ENCODE measurements at regions not wholly inside any gene's neighbourhood (a gene's known extent, or its start where the extent isn't known, plus 50 kb on each side); places are given as distances from the start of the nearest gene placed in this dataset.
"Not testable (repeated sequence)": the region's sequence is repeated elsewhere in the genome, so short reads cannot be mapped to it uniquely, and the experiment has no call there.

DNA sequence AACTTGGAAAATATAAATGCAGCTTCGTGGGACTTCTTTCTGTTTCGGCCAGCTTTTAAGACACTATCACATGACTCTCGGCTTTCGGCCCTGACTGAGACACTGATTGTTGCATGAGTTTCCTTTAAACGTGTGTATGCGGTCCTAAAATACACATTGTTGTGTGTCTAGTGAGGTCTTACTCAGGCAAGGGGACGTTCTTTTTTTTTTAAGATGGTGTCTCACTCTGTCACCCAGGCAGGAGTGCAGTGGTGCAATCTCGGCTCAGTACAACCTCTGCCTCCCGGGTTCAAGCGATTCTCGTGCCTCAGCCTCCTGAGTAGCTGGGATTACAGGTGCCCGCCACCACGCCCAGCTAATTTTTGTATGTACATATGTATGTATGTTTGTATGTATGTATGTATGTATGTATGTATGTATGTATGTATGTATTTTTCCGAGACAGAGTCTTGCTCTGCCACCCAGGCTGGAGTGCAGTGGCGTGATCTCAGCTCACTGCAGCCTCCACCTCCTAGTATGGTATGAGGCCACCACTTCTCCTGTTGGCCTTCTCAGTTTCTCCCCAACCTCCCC is 63.2 kb upstream of the PHLPP1 start:
- not testable (repeated sequence) for H3K27me3 Mint-ChIP-seq; H3K9me3 Mint-ChIP-seq; ATAC-seq (ENCODE audit: low read depth in 2 of 2); H3K36me3 Mint-ChIP-seq; DNase-seq
- H3K27ac Mint-ChIP-seq, result peak overlapping the region in 1 of 6 donors; percentile 25
- H3K4me3 Mint-ChIP-seq, result peak overlapping the region in 4 of 8 donors; percentile 6 to 75 (median 38)
- peaks cover 6 to 18% (median 11%) of the 10 kb centered on the region in 3 donors for H3K4me1 Mint-ChIP-seq

DNA sequence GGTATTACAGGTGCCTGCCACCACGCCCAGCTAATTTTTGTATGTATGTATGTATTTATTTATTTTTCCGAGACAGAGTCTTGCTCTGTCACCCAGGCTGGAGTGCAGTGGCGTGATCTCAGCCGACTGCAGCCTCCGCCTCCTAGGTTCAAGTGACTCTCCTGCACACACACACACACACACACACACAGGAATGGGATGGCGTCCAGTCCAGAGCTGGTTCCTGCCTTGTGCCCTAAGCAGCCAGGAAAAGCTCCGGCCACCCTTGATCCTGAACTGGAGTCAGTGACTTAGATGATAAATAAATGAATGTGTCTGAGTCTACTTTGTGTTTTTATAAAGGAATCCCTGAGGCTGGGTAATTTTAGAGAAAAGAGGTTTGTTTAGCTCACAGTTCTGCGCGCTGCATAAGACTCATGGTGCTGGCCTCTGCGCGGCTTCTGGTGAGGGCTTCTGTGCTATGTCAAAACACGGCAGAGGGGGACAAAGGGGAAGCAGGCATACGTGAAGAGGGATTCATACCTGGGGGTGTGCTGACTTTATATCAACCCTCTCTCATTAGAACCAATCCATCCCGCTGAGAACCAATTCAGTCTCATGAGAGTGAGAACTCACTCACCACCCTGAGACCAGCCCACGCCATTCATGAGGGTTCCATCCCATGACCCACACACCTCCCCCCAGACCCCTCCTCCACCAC is 59.7 kb upstream of the PHLPP1 start:
- H3K27me3 Mint-ChIP-seq, result no peaks in the 10 kb centered on the region
- peaks cover 6 to 16% (median 11%) of the 10 kb centered on the region in 3 donors for H3K4me1 Mint-ChIP-seq
- no peak for ATAC-seq (ENCODE audit: low read depth in 2 of 2)
- peak overlapping the region in 1 of 6 donors; percentile 52 for H3K27ac Mint-ChIP-seq
- DNase-seq, result no peak
- no peaks in the 10 kb centered on the region for H3K9me3 Mint-ChIP-seq
- H3K36me3 Mint-ChIP-seq, result no peaks in the 10 kb centered on the region
- no peak overlapping the region for H3K4me3 Mint-ChIP-seq

DNA sequence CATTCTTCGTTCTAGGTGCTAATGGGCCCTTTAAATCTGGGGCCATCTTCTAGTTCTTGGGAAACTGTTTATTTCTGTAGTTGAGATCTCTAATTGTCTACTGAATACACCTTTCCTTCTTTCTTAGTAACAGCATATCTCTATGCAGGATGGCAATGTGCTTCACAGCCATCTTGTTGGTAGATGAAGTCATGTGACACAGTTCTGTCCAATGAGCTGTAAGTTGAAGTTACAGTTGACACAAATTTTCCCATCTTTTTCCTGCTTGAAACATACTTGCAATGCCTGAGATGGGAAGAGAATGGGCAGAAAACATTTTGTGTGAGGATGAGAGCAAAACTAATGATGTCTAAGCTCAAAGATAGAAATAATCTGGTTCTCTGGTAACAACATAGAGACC is 57.3 kb upstream of the PHLPP1 start:
- Mint-ChIP-seq H3K9me3 (no peaks in the 10 kb centered on the region), H3K27ac (no peak overlapping the region), H3K4me1 (no peaks in the 10 kb centered on the region), H3K4me3 (no peak overlapping the region), H3K36me3 (no peaks in the 10 kb centered on the region), H3K27me3 (no peaks in the 10 kb centered on the region)
- no peak for ATAC-seq (ENCODE audit: low read depth in 2 of 2)
- no peak for DNase-seq

DNA sequence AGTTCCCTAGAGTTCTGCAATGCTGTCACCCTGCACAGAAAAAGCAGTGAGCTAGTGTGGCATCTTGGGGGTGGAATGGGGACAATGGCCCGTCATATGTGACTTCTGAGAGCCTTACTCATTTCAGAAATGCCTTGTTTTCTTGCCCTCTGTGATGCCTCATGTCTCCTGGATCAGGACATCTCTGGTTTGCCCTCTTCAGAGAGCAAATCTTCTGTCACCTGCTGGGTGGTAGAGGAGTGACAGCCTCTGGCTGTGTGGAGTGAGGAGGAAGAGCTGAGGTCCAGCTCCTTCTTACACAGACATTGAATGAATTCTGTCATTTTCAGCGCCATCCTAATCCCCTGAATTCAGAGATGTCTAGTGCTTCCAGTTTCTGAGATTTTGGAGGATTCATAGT is 55.6 kb upstream of the PHLPP1 start:
- no peaks in the 10 kb centered on the region for H3K4me1 Mint-ChIP-seq
- ATAC-seq (ENCODE audit: low read depth in 2 of 2), result no peak
- H3K36me3 Mint-ChIP-seq, result no peaks in the 10 kb centered on the region
- H3K27me3 Mint-ChIP-seq, result no peaks in the 10 kb centered on the region
- DNase-seq, result no peak
- no peak overlapping the region for H3K4me3 Mint-ChIP-seq
- no peaks in the 10 kb centered on the region for H3K9me3 Mint-ChIP-seq
- H3K27ac Mint-ChIP-seq, result peak overlapping the region in 1 of 6 donors; percentile 63

DNA sequence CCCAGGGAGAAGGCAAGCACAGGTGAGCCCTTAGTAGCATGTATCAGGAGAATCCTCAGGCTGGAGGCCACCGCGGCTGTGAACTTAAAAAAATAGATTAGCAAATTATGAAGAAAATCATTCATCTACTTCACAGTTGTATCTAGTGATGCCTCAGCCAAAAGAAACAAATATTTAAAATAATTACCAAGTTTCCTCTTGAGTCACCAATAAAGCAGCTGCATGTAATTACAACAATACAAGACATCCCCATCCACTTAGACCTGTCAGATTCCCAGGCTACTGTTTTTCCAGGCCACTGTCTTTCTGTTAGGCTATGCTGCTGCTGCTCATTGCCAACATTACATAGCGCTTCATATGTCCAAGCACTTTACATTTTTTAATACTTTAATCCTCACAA is 54.6 kb upstream of the PHLPP1 start:
- Mint-ChIP-seq H3K36me3 (no peaks in the 10 kb centered on the region), H3K9me3 (no peaks in the 10 kb centered on the region)

DNA sequence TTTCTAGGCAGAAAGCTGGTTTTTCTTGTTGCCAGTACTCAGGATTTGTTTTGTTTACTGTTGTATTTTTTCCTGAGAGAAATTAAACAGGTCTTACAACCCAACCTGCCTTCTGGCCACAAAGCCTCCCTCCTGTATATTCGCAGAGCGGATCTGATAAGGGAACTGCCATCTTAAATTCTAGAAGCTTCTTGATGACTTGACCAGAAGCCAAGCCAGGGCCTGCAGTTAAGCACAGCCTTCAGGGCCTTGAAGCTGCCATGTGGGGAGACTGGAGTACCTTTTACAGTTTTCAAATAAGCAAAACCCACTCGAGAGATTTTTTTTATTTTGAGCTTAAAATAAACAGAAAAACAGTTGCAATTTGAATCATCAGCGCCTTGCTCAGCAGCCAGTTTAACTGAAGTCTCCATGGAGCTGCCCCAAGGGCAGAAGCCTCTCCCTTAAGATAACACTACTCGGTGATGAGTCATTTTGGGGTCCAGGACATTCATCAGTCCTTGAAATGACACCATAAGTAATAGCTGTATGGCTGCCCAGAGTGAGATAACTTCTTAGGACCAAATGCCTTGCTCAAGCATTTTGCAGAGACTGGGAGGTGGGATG is 51.5 kb upstream of the PHLPP1 start:
- Mint-ChIP-seq H3K36me3 (no peaks in the 10 kb centered on the region), H3K9me3 (no peaks in the 10 kb centered on the region), H3K4me3 (no peak overlapping the region), H3K27me3 (no peaks in the 10 kb centered on the region), H3K4me1 (no peaks in the 10 kb centered on the region), H3K27ac (no peak overlapping the region)
- DNase-seq, result no peak
- no peak for ATAC-seq (ENCODE audit: low read depth in 2 of 2)

More for the DNA sequence above, 54.6 kb upstream of the PHLPP1 start:
- H3K4me3 Mint-ChIP-seq, result no peak overlapping the region
- H3K27me3 Mint-ChIP-seq, result no peaks in the 10 kb centered on the region
- no peak for DNase-seq
- H3K27ac Mint-ChIP-seq, result no peak overlapping the region
- no peak for ATAC-seq (ENCODE audit: low read depth in 2 of 2)
- no peaks in the 10 kb centered on the region for H3K4me1 Mint-ChIP-seq

DNA sequence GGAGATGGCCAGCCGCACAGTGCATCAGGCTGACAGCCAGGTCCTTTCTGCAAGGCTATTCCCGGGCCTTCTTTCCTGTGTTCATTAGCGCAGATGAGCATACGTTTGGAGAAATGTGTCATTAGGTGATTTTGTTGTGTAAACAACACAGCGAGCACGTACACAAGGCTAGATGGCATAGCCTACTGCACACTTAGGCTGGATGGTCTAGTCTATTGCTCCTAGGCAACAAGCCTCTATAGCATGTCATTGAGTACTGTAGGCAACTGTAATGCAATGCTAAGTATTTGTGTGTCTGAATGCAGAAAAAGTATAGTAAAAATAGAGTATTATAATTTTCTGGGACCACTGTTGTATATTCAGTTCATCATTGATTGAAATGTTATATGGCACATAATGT is 50.9 kb upstream of the PHLPP1 start:
- H3K36me3 Mint-ChIP-seq, result no peaks in the 10 kb centered on the region
- no peak overlapping the region for H3K27ac Mint-ChIP-seq
- no peak for ATAC-seq (ENCODE audit: low read depth in 2 of 2)
- H3K4me3 Mint-ChIP-seq, result no peak overlapping the region
- no peak for DNase-seq
- no peaks in the 10 kb centered on the region for H3K4me1 Mint-ChIP-seq
- no peaks in the 10 kb centered on the region for H3K27me3 Mint-ChIP-seq
- peaks cover 0 to under 1% (median 0%) of the 10 kb centered on the region in 7 donors for H3K9me3 Mint-ChIP-seq

DNA sequence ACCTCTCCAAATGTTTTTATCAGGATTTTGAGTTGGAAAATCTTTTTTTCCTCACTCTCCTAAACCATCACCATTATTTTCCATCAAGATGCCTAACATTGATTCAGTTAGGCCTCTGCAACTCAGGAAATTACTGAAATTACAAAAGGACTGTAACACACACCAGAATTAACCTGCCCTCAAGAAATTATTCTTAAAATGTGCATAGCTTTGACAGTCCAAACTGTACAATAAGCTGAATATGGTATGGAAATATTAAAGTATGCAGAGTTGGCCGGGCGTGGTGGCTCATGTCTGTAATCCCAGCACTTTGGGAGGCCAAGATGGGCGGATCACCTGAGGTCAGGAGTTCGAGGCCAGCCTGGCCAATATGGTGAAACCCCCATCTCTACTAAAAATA is 50.2 kb upstream of the PHLPP1 start:
- Mint-ChIP-seq H3K36me3 (no peaks in the 10 kb centered on the region), H3K9me3 (peaks cover 0 to 4% (median 0%) of the 10 kb centered on the region in 7 donors), H3K27ac (no peak overlapping the region)

More for the DNA sequence above, 50.2 kb upstream of the PHLPP1 start:
- no peaks in the 10 kb centered on the region for H3K27me3 Mint-ChIP-seq
- DNase-seq (no peak), ATAC-seq (ENCODE audit: low read depth in 2 of 2) (no peak)
- no peak overlapping the region for H3K4me3 Mint-ChIP-seq
- H3K4me1 Mint-ChIP-seq, result no peaks in the 10 kb centered on the region

All from naive B cell (primary cell).